SK-N-SH treated with all-trans-retinoic acid at 6 μM for 48 hours (cell line): ENCODE measurements at regions not wholly inside any gene's neighbourhood (a gene's known extent, or its start where the extent isn't known, plus 50 kb on each side); places are given as distances from the start of the nearest gene placed in this dataset.

Experiments used
- ATAC-seq: fragments of 200-7000 bp; cut with Tn5 transposase; 3 replicates; pipeline ENCODE4 v1.9.1; 2020; ENCODE audit warnings: mild to moderate bottlenecking, moderate library complexity
- BACH2 ChIP-seq: fragments of 250-450 bp; sonication (Bioruptor Pico); IDR thresholded peaks from 2 replicates; pipeline ENCODE4 v1.9.0; 2021; ENCODE audit warnings: mild to moderate bottlenecking, borderline replicate concordance
- CREB5 ChIP-seq: fragments of 250-450 bp; sonication (Bioruptor Pico); IDR thresholded peaks from 2 replicates; pipeline ENCODE4 v1.5.1; 2020; ENCODE audit warnings: low read depth, mild to moderate bottlenecking, moderate library complexity
- CSDC2 ChIP-seq: fragments of 250-450 bp; sonication (Bioruptor Pico); IDR thresholded peaks from 2 replicates; pipeline ENCODE4 v1.5.0; 2020; ENCODE audit warnings: mild to moderate bottlenecking, moderate library complexity
- CSRNP3 ChIP-seq: fragments of 250-450 bp; sonication (Bioruptor Pico); IDR thresholded peaks from 2 replicates; pipeline ENCODE4 v1.5.1; 2021; ENCODE audit warnings: mild to moderate bottlenecking, moderate library complexity
- ESRRG ChIP-seq: fragments of 250-450 bp; sonication (Bioruptor Pico); IDR thresholded peaks from 2 replicates; pipeline ENCODE4 v1.6.1; 2021; ENCODE audit warnings: mild to moderate bottlenecking
- GLIS3 ChIP-seq: fragments of 250-450 bp; sonication (Bioruptor Pico); IDR thresholded peaks from 2 replicates; pipeline ENCODE4 v1.5.0; 2020; ENCODE audit warnings: mild to moderate bottlenecking, moderate library complexity
- ISL1 ChIP-seq: fragments of 250-450 bp; sonication (Bioruptor Pico); IDR thresholded peaks from 2 replicates; pipeline ENCODE4 v2.1.2; 2022; ENCODE audit warnings: mild to moderate bottlenecking, moderate library complexity
- PATZ1 ChIP-seq: fragments of 250-450 bp; sonication (Bioruptor Pico); IDR thresholded peaks from 2 replicates; pipeline ENCODE4 v1.8.0; 2020; ENCODE audit warnings: mild to moderate bottlenecking, moderate library complexity, borderline replicate concordance
- PPARA ChIP-seq: fragments of 250-450 bp; sonication (Bioruptor Pico); IDR thresholded peaks from 2 replicates; pipeline ENCODE4 v1.5.0; 2020; ENCODE audit warnings: mild to moderate bottlenecking, borderline replicate concordance
- RARB ChIP-seq: fragments of 250-450 bp; sonication (Bioruptor Pico); IDR thresholded peaks from 2 replicates; pipeline ENCODE4 v1.8.0; 2021; ENCODE audit warnings: mild to moderate bottlenecking, moderate library complexity
- SNAI2 ChIP-seq: fragments of 250-450 bp; sonication (Bioruptor Pico); IDR thresholded peaks from 2 replicates; pipeline ENCODE4 v1.5.0; 2020; ENCODE audit warnings: mild to moderate bottlenecking, moderate library complexity
- TCF4 ChIP-seq: fragments of 250-450 bp; sonication (Bioruptor Pico); IDR thresholded peaks from 2 replicates; pipeline ENCODE4 v1.8.0; 2021; ENCODE audit warnings: mild to moderate bottlenecking, moderate library complexity, borderline replicate concordance
- TOX ChIP-seq: fragments of 250-450 bp; sonication (Bioruptor Pico); IDR thresholded peaks from 2 replicates; pipeline ENCODE4 v1.8.0; 2021; ENCODE audit warnings: mild to moderate bottlenecking, moderate library complexity, borderline replicate concordance
- ZFP3 ChIP-seq: fragments of 250-450 bp; sonication (Bioruptor Pico); IDR thresholded peaks from 2 replicates; pipeline ENCODE4 v1.5.0; 2020; ENCODE audit warnings: mild to moderate bottlenecking, moderate library complexity
- ZFP30 ChIP-seq: fragments of 450-650 bp; formaldehyde crosslinking; IDR thresholded peaks from 2 replicates; pipeline ENCODE4 v1.5.0; 2022; ENCODE audit warnings: mild to moderate bottlenecking, moderate library complexity
- ZNF70 ChIP-seq: fragments of 450-650 bp; formaldehyde crosslinking; IDR thresholded peaks from 2 replicates; pipeline ENCODE4 v1.5.0; 2020; ENCODE audit warnings: mild to moderate bottlenecking, moderate library complexity
- TF ChIP-seq, protein P1 (sequence below): fragments of 250-450 bp; sonication (Bioruptor Pico); IDR thresholded peaks from 2 replicates; pipeline ENCODE4 v1.8.0; 2021; ENCODE audit warnings: low read depth, mild to moderate bottlenecking, moderate library complexity, borderline replicate concordance
- TF ChIP-seq, protein P2 (sequence below): fragments of 250-450 bp; sonication (Bioruptor Pico); IDR thresholded peaks from 2 replicates; pipeline ENCODE4 v1.5.0; 2020; ENCODE audit warnings: mild to moderate bottlenecking, moderate library complexity

GRCh38 chr2:7749895-7750559 lies 832.8 kb downstream of the RNF144A start:
- peak; percentile 54 for ATAC-seq
- TF ChIP-seq, protein P1, sequence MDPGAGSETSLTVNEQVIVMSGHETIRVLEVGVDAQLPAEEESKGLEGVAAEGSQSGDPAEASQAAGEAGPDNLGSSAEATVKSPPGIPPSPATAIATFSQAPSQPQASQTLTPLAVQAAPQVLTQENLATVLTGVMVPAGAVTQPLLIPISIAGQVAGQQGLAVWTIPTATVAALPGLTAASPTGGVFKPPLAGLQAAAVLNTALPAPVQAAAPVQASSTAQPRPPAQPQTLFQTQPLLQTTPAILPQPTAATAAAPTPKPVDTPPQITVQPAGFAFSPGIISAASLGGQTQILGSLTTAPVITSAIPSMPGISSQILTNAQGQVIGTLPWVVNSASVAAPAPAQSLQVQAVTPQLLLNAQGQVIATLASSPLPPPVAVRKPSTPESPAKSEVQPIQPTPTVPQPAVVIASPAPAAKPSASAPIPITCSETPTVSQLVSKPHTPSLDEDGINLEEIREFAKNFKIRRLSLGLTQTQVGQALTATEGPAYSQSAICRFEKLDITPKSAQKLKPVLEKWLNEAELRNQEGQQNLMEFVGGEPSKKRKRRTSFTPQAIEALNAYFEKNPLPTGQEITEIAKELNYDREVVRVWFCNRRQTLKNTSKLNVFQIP (CRISPR knock-in tag): peak; percentile 83; the same call in 1 of the 2 replicates
- TF ChIP-seq ISL1 (CRISPR knock-in tag): peak; percentile 74
- TF ChIP-seq, protein P2, sequence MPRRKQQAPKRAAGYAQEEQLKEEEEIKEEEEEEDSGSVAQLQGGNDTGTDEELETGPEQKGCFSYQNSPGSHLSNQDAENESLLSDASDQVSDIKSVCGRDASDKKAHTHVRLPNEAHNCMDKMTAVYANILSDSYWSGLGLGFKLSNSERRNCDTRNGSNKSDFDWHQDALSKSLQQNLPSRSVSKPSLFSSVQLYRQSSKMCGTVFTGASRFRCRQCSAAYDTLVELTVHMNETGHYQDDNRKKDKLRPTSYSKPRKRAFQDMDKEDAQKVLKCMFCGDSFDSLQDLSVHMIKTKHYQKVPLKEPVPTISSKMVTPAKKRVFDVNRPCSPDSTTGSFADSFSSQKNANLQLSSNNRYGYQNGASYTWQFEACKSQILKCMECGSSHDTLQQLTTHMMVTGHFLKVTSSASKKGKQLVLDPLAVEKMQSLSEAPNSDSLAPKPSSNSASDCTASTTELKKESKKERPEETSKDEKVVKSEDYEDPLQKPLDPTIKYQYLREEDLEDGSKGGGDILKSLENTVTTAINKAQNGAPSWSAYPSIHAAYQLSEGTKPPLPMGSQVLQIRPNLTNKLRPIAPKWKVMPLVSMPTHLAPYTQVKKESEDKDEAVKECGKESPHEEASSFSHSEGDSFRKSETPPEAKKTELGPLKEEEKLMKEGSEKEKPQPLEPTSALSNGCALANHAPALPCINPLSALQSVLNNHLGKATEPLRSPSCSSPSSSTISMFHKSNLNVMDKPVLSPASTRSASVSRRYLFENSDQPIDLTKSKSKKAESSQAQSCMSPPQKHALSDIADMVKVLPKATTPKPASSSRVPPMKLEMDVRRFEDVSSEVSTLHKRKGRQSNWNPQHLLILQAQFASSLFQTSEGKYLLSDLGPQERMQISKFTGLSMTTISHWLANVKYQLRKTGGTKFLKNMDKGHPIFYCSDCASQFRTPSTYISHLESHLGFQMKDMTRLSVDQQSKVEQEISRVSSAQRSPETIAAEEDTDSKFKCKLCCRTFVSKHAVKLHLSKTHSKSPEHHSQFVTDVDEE (CRISPR knock-in tag): no peak

DNA sequence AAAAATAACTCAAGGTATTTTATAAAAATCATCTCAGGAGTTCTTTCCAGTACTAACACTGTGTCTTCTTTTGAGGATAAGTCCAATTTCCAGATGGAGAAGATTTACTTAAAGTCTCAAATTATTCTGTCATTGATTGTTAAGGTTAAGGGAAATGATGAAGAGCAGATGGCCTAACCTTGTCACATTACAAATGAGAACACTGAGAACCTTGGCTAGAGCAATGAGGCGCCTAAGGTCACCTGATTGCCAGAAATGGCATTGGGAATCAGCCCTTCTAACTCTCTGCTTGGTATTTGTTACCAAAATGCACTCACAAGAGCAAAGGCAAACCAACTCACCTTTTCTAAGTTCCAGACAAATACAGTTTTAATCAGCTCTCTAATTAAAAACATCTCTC lies 835.1 kb downstream of the RNF144A start:
- ATAC-seq: peak; percentile 76
- TF ChIP-seq TCF4: peak; percentile 48; the same call in 1 of the 2 replicates
- TF ChIP-seq ISL1 (CRISPR knock-in tag): peak; percentile 62; the same call in 1 of the 2 replicates
- TF ChIP-seq CSDC2 (CRISPR knock-in tag): no peak

GRCh38 chr2:7753777-7754176 lies 836.6 kb downstream of the RNF144A start:
- TF ChIP-seq CREB5 (CRISPR knock-in tag) (no peak), ZFP30 (no peak), SNAI2 (no peak), BACH2 (CRISPR knock-in tag) (no peak)
- no peak for ATAC-seq

- ATAC-seq: no peak
- TF ChIP-seq ESRRG (CRISPR knock-in tag) (no peak), TOX (CRISPR knock-in tag) (no peak), BACH2 (CRISPR knock-in tag) (no peak), TCF4 (no peak), SNAI2 (no peak), PPARA (no peak), CSDC2 (CRISPR knock-in tag) (no peak), ZFP3 (CRISPR knock-in tag) (no peak), ZNF70 (CRISPR knock-in tag) (no peak)
These were observed 838.7 kb downstream of the RNF144A start for GRCh38 chr2:7755879-7756278.

DNA sequence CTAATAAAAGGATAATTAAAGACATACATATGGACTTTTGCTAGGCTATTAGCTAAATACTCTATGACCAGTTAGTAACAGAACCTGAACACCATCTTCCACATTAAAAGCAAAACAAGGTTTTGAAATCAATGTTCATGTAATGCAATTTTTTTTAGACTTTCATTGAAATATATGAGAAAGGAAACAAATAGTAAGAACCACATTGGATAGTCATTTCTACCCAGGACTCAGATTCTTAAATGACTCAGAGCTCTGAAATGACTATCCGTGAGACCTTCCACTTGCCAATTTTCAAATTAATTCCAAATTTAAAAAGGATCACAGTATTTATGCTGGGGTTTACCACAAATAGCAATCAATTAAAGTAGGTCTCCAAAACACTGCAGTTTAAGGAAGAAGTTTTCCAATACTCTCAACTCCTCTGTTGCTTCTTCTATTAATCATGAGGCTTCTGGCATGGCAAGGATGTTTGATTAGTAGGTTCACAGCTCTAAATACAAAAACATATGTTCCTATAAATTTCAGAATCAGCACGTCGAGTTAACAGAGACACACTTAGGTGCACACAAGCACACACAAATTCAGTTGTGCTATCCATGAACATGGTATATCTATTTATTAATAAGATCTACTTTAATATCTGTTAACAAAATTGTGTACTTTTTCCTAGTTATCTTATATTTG lies 841.0 kb downstream of the RNF144A start:
- ATAC-seq: no peak
- TF ChIP-seq PATZ1 (no peak), GLIS3 (CRISPR knock-in tag) (no peak), TCF4 (no peak), ISL1 (CRISPR knock-in tag) (no peak), BACH2 (CRISPR knock-in tag) (no peak), RARB (no peak), SNAI2 (no peak), CSRNP3 (CRISPR knock-in tag) (no peak), PPARA (no peak)
- TF ChIP-seq, protein P1 (CRISPR knock-in tag): no peak
